ENCODE measurements at regions not wholly inside any gene's neighbourhood (a gene's known extent, or its start where the extent isn't known, plus 50 kb on each side); places are given as distances from the start of the nearest gene placed in this dataset.

DNA sequence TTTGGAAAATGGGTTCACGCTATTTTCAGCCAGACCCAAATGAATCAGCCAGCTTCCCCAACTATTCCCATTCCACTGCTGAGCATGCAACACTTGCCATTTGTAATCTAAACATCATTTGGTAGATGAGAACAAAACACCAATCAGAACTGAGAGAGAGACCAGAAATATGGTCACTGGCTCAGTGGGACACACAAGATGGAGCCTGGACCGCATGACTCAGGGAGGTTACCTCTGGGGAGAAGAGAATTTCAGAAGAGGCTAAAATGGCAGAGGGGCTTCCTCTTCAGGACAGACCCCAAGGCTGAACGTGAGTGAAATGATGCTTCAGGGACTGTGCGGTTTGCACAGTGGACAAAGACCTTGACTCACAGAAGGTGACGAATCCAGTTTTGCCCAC is 126.6 kb downstream of the URB2 start:
- TF ChIP-seq, protein P1, sequence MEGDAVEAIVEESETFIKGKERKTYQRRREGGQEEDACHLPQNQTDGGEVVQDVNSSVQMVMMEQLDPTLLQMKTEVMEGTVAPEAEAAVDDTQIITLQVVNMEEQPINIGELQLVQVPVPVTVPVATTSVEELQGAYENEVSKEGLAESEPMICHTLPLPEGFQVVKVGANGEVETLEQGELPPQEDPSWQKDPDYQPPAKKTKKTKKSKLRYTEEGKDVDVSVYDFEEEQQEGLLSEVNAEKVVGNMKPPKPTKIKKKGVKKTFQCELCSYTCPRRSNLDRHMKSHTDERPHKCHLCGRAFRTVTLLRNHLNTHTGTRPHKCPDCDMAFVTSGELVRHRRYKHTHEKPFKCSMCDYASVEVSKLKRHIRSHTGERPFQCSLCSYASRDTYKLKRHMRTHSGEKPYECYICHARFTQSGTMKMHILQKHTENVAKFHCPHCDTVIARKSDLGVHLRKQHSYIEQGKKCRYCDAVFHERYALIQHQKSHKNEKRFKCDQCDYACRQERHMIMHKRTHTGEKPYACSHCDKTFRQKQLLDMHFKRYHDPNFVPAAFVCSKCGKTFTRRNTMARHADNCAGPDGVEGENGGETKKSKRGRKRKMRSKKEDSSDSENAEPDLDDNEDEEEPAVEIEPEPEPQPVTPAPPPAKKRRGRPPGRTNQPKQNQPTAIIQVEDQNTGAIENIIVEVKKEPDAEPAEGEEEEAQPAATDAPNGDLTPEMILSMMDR (IDR thresholded peaks at IDR 0.05) = no peak
- TF ChIP-seq POLR2A (IDR thresholded peaks at IDR 0.05) = no peak
- TF ChIP-seq EP300 (IDR thresholded peaks at IDR 0.05) = no peak

Measured in stomach (tissue), 4 donors.